ENCODE measurements at regions not wholly inside any gene's neighbourhood (a gene's known extent, or its start where the extent isn't known, plus 50 kb on each side); places are given as distances from the start of the nearest gene placed in this dataset.

GRCh38 chr10:61184429-61184828 lies 240.4 kb upstream of the RHOBTB1 start:
- ATAC-seq (no peak), DNase-seq (no peak)
- intact Hi-C loops (cut with DNase I): no loop called here
- no peaks in the 10 kb centered on the region for H3K36me3 ChIP-seq
- H3K4me1 ChIP-seq: no peaks in the 10 kb centered on the region
- H3K9me3 ChIP-seq: no peaks in the 10 kb centered on the region
- no peak overlapping the region for H3K4me3 ChIP-seq
- H3K27me3 ChIP-seq: no peaks in the 10 kb centered on the region
- TF ChIP-seq CTCF (IDR thresholded peaks at IDR 0.05): no peak
- no peak overlapping the region for H3K27ac ChIP-seq

GRCh38 chr10:61183967-61184366 lies 240.0 kb upstream of the RHOBTB1 start:
- no peaks in the 10 kb centered on the region for H3K4me1 ChIP-seq
- no peak for TF ChIP-seq CTCF (IDR thresholded peaks at IDR 0.05)

GRCh38 chr10:61181832-61182231 lies 237.8 kb upstream of the RHOBTB1 start:
- no peak for DNase-seq
- no peaks in the 10 kb centered on the region for H3K36me3 ChIP-seq
- no peaks in the 10 kb centered on the region for H3K4me1 ChIP-seq
- H3K4me3 ChIP-seq: no peak overlapping the region
- intact Hi-C loops (cut with DNase I): no loop called here
- TF ChIP-seq CTCF (IDR thresholded peaks at IDR 0.05): no peak
- no peak overlapping the region for H3K27ac ChIP-seq
- ATAC-seq: no peak
- no peaks in the 10 kb centered on the region for H3K9me3 ChIP-seq
- H3K27me3 ChIP-seq: no peaks in the 10 kb centered on the region

More at GRCh38 chr10:61183967-61184366, 240.0 kb upstream of the RHOBTB1 start:
- no peaks in the 10 kb centered on the region for H3K27me3 ChIP-seq
- H3K4me3 ChIP-seq: no peak overlapping the region
- H3K9me3 ChIP-seq: no peaks in the 10 kb centered on the region
- no peak overlapping the region for H3K27ac ChIP-seq
- intact Hi-C loops (cut with DNase I): no loop called here
- no peaks in the 10 kb centered on the region for H3K36me3 ChIP-seq
- ATAC-seq: no peak
- DNase-seq: no peak

GRCh38 chr10:61179771-61180170 lies 235.8 kb upstream of the RHOBTB1 start:
- no peak overlapping the region for H3K4me3 ChIP-seq
- no peak overlapping the region for H3K27ac ChIP-seq
- H3K9me3 ChIP-seq: no peaks in the 10 kb centered on the region
- H3K27me3 ChIP-seq: no peaks in the 10 kb centered on the region
- no peaks in the 10 kb centered on the region for H3K36me3 ChIP-seq
- no peaks in the 10 kb centered on the region for H3K4me1 ChIP-seq
- intact Hi-C loops (cut with DNase I): no loop called here
- no peak for ATAC-seq
- TF ChIP-seq CTCF (IDR thresholded peaks at IDR 0.05): no peak
- no peak for DNase-seq

GRCh38 chr10:61176424-61176823 lies 232.4 kb upstream of the RHOBTB1 start:
- TF ChIP-seq CTCF (IDR thresholded peaks at IDR 0.05): no peak
- ATAC-seq: no peak
- H3K9me3 ChIP-seq: no peaks in the 10 kb centered on the region
- no peaks in the 10 kb centered on the region for H3K36me3 ChIP-seq
- no peaks in the 10 kb centered on the region for H3K27me3 ChIP-seq
- DNase-seq: no peak
- H3K4me1 ChIP-seq: no peaks in the 10 kb centered on the region
- H3K27ac ChIP-seq: no peak overlapping the region
- H3K4me3 ChIP-seq: no peak overlapping the region
- intact Hi-C loops (cut with DNase I): no loop called here

- H3K4me1 ChIP-seq: no peaks in the 10 kb centered on the region
- ATAC-seq: no peak
- no peaks in the 10 kb centered on the region for H3K9me3 ChIP-seq
- intact Hi-C loops (cut with DNase I): no loop called here
- no peaks in the 10 kb centered on the region for H3K27me3 ChIP-seq
- TF ChIP-seq CTCF (IDR thresholded peaks at IDR 0.05): no peak
- DNase-seq: no peak
- no peak overlapping the region for H3K4me3 ChIP-seq
- H3K27ac ChIP-seq: no peak overlapping the region
- no peaks in the 10 kb centered on the region for H3K36me3 ChIP-seq
Measured at GRCh38 chr10:61175316-61175715, 231.3 kb upstream of the RHOBTB1 start.

Measured in upper lobe of right lung (tissue), 1 donor.